ENCODE measurements at regions not wholly inside any gene's neighbourhood (a gene's known extent, or its start where the extent isn't known, plus 50 kb on each side); places are given as distances from the start of the nearest gene placed in this dataset.

DNA sequence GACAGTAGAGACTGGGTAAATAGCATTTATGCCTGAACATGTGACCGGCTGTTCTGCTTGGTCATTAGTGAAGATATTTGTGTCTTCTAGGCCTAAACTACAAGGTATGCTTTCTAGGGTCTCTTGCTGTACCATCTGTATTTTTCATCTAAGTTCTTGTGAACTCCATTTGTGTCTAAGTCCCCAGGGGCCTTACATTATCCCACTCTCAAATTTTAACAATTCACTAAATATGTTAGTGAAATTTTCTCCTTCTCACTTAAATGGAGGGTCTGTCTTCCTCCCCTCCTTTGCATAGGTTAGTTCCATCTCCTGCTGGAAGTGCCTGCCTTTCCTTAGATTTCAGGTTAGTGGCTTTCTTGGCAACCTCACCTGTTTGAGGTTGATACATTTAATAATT is 382.6 kb downstream of the RAD51AP2 start:
- no peaks in the 10 kb centered on the region for H3K9me2 ChIP-seq (ENCODE audit: insufficient read depth)
- H3K79me2 ChIP-seq (ENCODE audit: insufficient read depth, low read length) = no peaks in the 10 kb centered on the region
- no peak overlapping the region for H2AFZ ChIP-seq (ENCODE audit: low read depth, low read length, poor library complexity, severe bottlenecking)
- H3K36me3 ChIP-seq (ENCODE audit: control insufficient read depth in 1 of 2, insufficient read depth in 2 of 2, low read length in 2 of 2) = no peaks in the 10 kb centered on the region
- no peak for ATAC-seq
- peaks cover 19% of the 10 kb centered on the region for H3K27me3 ChIP-seq (ENCODE audit: insufficient read depth, low read length)
- TF ChIP-seq POLR2AphosphoS5 (IDR thresholded peaks at IDR 0.05; ENCODE audit: low read depth, low read length) (no peak), EZH2 (IDR thresholded peaks at IDR 0.05) (no peak), EGR1 (IDR thresholded peaks at IDR 0.05; ENCODE audit: low read depth) (no peak), POLR2A (IDR thresholded peaks at IDR 0.05; ENCODE audit: borderline replicate concordance, extremely low read depth, insufficient read depth, insufficient read length) (no peak), JUND (IDR thresholded peaks at IDR 0.05) (no peak), FOSL1 (IDR thresholded peaks at IDR 0.05; ENCODE audit: low read depth) (no peak), YY1 (IDR thresholded peaks at IDR 0.05; ENCODE audit: extremely low read depth, insufficient replicate concordance, low read depth, low read length) (no peak), TCF7L2 (IDR thresholded peaks at IDR 0.05; ENCODE audit: borderline replicate concordance, extremely low read depth, insufficient read depth, insufficient read length) (no peak), SIN3A (IDR thresholded peaks at IDR 0.05; ENCODE audit: low read depth) (no peak), ELF1 (IDR thresholded peaks at IDR 0.05; ENCODE audit: borderline replicate concordance, low read depth) (no peak), SP1 (IDR thresholded peaks at IDR 0.05; ENCODE audit: low read depth) (no peak), CBX3 (IDR thresholded peaks at IDR 0.05; ENCODE audit: low read depth) (no peak), CEBPB (IDR thresholded peaks at IDR 0.05; ENCODE audit: low read depth) (no peak), MAX (IDR thresholded peaks at IDR 0.05) (no peak), ZFX (IDR thresholded peaks at IDR 0.05) (no peak), RAD21 (IDR thresholded peaks at IDR 0.05; ENCODE audit: low read depth) (no peak)
- TF ChIP-seq, protein P1, sequence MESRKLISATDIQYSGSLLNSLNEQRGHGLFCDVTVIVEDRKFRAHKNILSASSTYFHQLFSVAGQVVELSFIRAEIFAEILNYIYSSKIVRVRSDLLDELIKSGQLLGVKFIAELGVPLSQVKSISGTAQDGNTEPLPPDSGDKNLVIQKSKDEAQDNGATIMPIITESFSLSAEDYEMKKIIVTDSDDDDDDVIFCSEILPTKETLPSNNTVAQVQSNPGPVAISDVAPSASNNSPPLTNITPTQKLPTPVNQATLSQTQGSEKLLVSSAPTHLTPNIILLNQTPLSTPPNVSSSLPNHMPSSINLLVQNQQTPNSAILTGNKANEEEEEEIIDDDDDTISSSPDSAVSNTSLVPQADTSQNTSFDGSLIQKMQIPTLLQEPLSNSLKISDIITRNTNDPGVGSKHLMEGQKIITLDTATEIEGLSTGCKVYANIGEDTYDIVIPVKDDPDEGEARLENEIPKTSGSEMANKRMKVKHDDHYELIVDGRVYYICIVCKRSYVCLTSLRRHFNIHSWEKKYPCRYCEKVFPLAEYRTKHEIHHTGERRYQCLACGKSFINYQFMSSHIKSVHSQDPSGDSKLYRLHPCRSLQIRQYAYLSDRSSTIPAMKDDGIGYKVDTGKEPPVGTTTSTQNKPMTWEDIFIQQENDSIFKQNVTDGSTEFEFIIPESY (IDR thresholded peaks at IDR 0.05; ENCODE audit: extremely low read depth, insufficient replicate concordance, low read length) = no peak
- TF ChIP-seq, protein P2, sequence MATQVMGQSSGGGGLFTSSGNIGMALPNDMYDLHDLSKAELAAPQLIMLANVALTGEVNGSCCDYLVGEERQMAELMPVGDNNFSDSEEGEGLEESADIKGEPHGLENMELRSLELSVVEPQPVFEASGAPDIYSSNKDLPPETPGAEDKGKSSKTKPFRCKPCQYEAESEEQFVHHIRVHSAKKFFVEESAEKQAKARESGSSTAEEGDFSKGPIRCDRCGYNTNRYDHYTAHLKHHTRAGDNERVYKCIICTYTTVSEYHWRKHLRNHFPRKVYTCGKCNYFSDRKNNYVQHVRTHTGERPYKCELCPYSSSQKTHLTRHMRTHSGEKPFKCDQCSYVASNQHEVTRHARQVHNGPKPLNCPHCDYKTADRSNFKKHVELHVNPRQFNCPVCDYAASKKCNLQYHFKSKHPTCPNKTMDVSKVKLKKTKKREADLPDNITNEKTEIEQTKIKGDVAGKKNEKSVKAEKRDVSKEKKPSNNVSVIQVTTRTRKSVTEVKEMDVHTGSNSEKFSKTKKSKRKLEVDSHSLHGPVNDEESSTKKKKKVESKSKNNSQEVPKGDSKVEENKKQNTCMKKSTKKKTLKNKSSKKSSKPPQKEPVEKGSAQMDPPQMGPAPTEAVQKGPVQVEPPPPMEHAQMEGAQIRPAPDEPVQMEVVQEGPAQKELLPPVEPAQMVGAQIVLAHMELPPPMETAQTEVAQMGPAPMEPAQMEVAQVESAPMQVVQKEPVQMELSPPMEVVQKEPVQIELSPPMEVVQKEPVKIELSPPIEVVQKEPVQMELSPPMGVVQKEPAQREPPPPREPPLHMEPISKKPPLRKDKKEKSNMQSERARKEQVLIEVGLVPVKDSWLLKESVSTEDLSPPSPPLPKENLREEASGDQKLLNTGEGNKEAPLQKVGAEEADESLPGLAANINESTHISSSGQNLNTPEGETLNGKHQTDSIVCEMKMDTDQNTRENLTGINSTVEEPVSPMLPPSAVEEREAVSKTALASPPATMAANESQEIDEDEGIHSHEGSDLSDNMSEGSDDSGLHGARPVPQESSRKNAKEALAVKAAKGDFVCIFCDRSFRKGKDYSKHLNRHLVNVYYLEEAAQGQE (IDR thresholded peaks at IDR 0.05; ENCODE audit: low read depth) = no peak
- no peaks in the 10 kb centered on the region for H4K20me1 ChIP-seq (ENCODE audit: insufficient read depth)
- intact Hi-C loops (cut with micrococcal nuclease) = no loop called here
- H3K4me2 ChIP-seq (ENCODE audit: low read length) = no peak overlapping the region
- no TSS peak for BruUV-seq (replicated peaks)
- no peak overlapping the region for H3K4me3 ChIP-seq (replicated peaks in 1 of 2; ENCODE audit: low read depth in 1 of 2, low read length in 2 of 2)
- no peak overlapping the region for H3K27ac ChIP-seq (ENCODE audit: low read depth, low read length)
- ChIA-PET POLR2A (no interaction called here), CTCF (no interaction called here), RAD21 (ENCODE audit: low non-redundant PET in 1 of 2, low total read pairs in 2 of 2, uncharacterized antibody in 2 of 2, unreplicated experiment in 2 of 2) (no interaction called here)
- no peaks in the 10 kb centered on the region for H3K4me1 ChIP-seq (ENCODE audit: control insufficient read depth in 1 of 2, insufficient read depth in 2 of 2, low read length in 2 of 2)
- H3K9me3 ChIP-seq (ENCODE audit: control insufficient read depth in 1 of 2, insufficient read depth in 1 of 2, low read depth in 1 of 2, low read length in 2 of 2) = no peaks in the 10 kb centered on the region
- no peak overlapping the region for H3K9ac ChIP-seq (ENCODE audit: low read length)
- no peak for DNase-seq (ENCODE audit: low read depth, low spot score)

All from HCT116 (cell line).